Omental fat pad (tissue), 3 donors: ENCODE measurements at regions not wholly inside any gene's neighbourhood (a gene's known extent, or its start where the extent isn't known, plus 50 kb on each side); places are given as distances from the start of the nearest gene placed in this dataset.

Source experiments
- ATAC-seq: fragments of 150-250 bp; one replicate; pipeline ENCODE4 v1.9.1; 2016; ENCODE audit warnings: mild to moderate bottlenecking, moderate library complexity; ENCODE audit not compliant: low FRiP score
- DNase-seq: peaks from one replicate; pipeline ENCODE4 v3.0.0-alpha.2; 2019; ENCODE audit warnings: low spot score
- TF ChIP-seq, protein P1 (sequence below), 3 donors: fragments of 450-650 bp; IDR thresholded peaks; one replicate each; pipeline ENCODE4 v1.5.1; 2016 to 2017; ENCODE audit warnings: antibody characterized with exemption in 3 of 3, mild to moderate bottlenecking in 3 of 3, moderate library complexity in 2 of 3

GRCh38 chr3:40867797-40868196, 331.5 kb upstream of the CTNNB1 start:
- TF ChIP-seq, protein P1, sequence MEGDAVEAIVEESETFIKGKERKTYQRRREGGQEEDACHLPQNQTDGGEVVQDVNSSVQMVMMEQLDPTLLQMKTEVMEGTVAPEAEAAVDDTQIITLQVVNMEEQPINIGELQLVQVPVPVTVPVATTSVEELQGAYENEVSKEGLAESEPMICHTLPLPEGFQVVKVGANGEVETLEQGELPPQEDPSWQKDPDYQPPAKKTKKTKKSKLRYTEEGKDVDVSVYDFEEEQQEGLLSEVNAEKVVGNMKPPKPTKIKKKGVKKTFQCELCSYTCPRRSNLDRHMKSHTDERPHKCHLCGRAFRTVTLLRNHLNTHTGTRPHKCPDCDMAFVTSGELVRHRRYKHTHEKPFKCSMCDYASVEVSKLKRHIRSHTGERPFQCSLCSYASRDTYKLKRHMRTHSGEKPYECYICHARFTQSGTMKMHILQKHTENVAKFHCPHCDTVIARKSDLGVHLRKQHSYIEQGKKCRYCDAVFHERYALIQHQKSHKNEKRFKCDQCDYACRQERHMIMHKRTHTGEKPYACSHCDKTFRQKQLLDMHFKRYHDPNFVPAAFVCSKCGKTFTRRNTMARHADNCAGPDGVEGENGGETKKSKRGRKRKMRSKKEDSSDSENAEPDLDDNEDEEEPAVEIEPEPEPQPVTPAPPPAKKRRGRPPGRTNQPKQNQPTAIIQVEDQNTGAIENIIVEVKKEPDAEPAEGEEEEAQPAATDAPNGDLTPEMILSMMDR (IDR thresholded peaks at IDR 0.05), result no peak
- ATAC-seq (no peak), DNase-seq (no peak)

GRCh38 chr3:40869013-40869412, 330.3 kb upstream of the CTNNB1 start:
- ATAC-seq (no peak), DNase-seq (no peak)
- TF ChIP-seq, protein P1 (IDR thresholded peaks at IDR 0.05), result no peak

GRCh38 chr3:40869939-40870338, 329.4 kb upstream of the CTNNB1 start:
- ATAC-seq (no peak), DNase-seq (no peak)
- TF ChIP-seq, protein P1 (IDR thresholded peaks at IDR 0.05), result no peak

DNA sequence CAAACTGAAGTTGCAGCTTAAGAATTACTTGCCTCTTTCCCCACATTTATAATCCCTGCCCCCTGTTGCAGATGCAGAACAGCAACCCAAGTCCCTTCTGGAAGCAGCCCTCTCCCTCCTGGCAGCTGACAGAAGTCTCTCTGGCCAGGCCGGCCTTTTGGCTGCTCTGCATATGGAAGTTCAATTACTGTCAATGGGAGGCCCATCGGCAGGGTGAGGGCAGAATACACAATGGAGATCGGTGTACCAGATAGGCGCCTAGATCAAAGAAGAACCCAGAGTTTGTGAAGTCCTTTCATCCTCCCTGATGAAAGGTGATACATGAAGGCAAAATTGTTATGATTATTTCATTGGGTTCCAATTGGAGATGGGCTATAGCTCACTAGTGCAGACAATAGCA, 327.9 kb upstream of the CTNNB1 start:
- TF ChIP-seq, protein P1 (IDR thresholded peaks at IDR 0.05), result no peak
- ATAC-seq, result no peak
- DNase-seq, result no peak

- no peak for ATAC-seq
- DNase-seq, result no peak
- TF ChIP-seq, protein P1 (IDR thresholded peaks at IDR 0.05), result no peak
These were observed 326.9 kb upstream of the CTNNB1 start for GRCh38 chr3:40872258-40872920.

DNA sequence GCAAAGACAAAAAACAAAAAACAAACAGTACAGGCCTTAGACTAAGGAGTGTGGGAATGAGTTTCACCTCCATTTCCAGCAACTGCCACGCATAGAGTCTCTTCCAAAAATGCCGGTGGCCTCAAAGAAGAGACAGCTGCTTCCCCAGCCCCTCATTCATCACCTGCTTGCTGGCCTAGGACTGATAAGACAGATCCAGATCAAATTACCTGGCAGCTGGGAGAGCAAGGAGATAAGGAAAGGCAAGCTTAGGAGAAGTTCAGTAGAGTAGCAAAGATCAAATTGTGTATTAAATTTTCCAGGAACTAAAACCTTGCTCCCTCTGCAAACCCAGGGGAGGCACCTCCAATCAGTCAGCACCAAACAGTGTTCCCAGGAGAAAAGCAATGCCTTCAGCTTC, 325.8 kb upstream of the CTNNB1 start:
- ATAC-seq (no peak), DNase-seq (no peak)
- TF ChIP-seq, protein P1 (IDR thresholded peaks at IDR 0.05), result no peak

DNA sequence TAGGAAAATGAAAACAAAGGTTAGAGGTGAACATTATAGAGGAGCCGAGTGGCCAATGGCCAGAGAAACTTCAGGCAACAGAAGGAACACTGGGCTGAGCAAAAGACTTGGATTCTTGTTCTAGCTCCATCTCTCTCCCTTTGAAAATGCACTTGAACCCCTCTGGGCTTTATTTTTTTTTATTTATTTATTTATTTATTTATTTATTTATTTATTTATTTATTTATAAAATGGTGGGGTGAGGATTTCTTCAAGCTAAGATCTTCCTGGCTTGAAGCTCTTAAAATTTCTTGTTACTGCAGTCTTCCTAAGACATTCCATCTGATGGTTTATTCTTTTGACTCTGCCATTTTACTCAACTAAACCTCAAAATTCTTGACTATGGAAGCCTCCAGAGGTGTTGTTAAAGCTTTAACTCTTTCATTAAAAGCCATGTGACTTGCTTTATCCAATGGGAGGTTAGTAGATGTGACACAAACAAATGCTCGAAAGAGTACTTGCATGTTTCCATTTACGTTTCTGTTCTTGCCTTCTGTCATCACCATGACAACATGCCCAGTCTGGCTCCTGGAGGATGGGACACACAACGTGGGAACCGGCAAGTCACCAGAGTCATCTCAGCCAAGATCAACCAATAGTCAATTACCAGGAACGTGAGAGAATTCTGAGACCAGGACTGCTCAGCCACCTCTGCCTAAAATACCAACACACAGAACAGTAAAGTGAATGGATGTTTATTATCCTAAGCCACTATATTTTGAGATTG, 325.2 kb upstream of the CTNNB1 start:
- DNase-seq (no peak), ATAC-seq (no peak)
- TF ChIP-seq, protein P1 (IDR thresholded peaks at IDR 0.05), result no peak
